GM19395 (cell line): ENCODE measurements at regions not wholly inside any gene's neighbourhood (a gene's known extent, or its start where the extent isn't known, plus 50 kb on each side); places are given as distances from the start of the nearest gene placed in this dataset.
"Not testable (repeated sequence)": the region's sequence is repeated elsewhere in the genome, so short reads cannot be mapped to it uniquely, and the experiment has no call there.

Source experiments
- ATAC-seq: cut with Tn5 transposase; IDR thresholded peaks from one replicate; pipeline ENCODE4 v1.9.1; 2021; ENCODE audit warnings: mild to moderate bottlenecking, moderate library complexity; ENCODE audit not compliant: unreplicated experiment

- no peak for ATAC-seq
Measured at GRCh38 chr5:36778336-36778735, 98.2 kb upstream of the NIPBL start.

GRCh38 chr5:36782612-36783011 lies 94.0 kb upstream of the NIPBL start:
- ATAC-seq = not testable (repeated sequence)

DNA sequence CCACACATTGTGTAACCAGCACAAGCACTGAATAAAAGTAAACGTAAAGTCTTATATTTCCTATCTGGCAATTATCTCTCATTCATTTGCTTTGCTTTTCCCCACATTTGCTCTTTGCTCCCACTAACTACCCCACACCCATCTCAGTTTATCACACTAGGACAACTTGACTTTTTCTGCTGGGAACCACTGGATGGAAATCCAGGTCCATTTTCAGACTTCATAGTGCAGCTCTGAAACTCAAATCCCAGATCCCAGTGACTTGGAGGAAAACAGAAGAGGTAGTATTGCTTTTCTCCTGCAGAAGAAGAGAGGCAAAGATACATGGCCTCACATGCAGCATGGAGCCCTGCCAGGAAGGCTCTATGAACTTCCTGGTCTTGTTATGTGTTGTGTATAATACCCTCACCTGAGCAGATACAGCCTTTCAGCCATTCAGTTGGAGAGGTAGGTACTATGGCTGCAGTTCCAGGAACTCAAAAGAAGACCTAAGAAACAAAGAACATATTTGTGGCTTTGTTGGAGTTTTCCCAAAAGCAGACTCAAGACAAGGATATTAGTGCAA lies 90.0 kb upstream of the NIPBL start:
- no peak for ATAC-seq

DNA sequence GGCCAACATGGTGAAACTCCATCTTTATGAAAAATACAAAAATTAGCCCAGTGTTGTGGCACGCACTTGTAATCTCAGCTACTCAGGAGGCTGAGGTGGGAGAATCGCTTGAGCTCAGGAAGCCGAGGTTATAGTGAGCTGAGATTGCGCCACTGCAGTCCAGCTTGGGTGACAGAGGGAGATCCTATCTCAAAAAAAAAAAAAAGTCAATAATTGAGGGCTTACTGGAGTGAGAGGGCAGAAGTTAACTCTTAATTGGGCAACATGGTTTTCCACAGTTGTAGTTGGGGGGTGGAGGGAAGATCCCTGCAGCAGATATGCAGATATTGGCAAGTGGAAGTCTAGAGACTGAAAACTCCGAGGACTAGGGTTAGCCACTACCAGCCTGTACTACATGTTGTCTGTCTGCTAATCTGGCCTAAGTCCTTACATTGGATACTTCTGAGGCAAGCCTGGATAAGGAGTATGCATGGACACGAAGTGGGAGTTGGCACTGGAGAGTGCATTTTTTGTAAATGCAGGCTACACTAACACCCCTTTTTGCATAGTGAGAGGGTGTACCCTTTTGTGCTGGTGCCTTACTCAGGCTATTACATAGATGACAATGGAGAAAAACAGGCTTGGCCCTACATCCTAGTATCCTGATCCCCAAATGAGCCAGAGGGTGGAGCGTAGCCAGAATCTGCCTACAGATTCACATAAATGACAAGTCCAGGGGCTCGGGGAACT lies 89.0 kb upstream of the NIPBL start:
- no peak for ATAC-seq

DNA sequence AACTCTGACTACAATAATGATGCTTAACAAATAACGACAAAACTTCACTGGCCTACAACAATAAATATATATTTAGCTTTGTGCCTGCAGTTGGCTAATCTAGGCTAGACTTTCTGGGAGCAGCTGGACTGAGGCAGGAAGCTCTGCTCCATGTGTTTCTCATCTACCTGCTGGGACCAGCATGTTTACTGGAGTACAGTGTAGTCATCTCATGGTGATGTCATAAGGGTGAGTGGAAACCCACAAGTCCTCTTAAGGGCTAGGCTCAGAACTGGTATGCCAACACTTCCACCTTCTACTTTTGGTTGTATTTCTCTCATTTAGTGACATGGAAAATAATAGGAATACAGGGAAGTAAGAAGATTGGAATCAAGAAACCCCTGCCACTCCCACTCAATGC lies 85.7 kb upstream of the NIPBL start:
- no peak for ATAC-seq

DNA sequence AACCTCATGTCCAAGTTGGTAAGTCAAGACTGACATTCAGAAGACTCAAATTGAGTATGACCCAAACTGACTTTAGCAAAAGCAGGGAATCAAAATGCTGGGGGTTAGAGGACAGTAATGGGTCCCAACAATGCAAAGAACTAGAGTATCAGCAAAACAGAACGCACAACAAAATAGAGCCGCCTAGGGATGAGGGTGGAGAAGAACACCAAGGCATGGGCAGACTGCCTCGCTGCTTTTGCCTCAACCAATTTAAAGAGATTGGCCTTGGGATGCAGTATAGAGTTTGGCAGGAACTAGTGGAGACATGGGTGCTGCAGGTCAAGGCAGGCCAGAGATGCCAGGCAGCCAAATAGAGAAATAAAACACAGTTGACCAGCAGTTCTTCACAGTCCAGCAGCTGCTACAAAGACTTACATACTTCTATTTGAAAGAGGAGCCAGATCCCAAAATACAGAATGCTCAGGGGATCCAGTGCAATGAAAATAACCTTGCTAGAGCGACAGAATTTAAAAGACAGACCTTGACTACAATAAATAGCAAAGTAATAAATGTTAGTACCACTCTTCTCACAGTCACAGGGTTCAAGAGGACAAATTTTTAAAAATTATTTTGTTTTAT lies 83.9 kb upstream of the NIPBL start:
- ATAC-seq = no peak

- no peak for ATAC-seq
Measured at GRCh38 chr5:36795366-36795765, 81.2 kb upstream of the NIPBL start.

- no peak for ATAC-seq
Measured at GRCh38 chr5:36796155-36796554, 80.4 kb upstream of the NIPBL start.

- ATAC-seq = no peak
Measured at GRCh38 chr5:36801523-36801922, 75.0 kb upstream of the NIPBL start.

GRCh38 chr5:36802187-36802586 lies 74.4 kb upstream of the NIPBL start:
- ATAC-seq = no peak

DNA sequence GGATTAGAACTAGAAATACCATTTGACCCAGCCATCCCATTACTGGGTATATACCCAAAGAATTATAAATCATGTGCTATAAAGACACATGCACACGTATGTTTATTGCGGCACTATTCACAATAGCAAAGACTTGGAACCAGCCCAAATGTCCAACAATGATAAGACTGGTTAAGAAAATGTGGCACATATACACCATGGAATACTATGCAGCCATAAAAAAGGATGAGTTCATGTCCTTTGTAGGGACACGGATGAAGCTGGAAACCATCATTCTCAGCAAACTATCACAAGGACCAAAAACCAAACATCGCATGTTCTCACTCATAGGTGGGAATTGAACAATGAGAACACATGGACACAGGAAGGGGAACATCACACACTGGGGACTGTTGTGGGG lies 63.3 kb upstream of the NIPBL start:
- not testable (repeated sequence) for ATAC-seq

DNA sequence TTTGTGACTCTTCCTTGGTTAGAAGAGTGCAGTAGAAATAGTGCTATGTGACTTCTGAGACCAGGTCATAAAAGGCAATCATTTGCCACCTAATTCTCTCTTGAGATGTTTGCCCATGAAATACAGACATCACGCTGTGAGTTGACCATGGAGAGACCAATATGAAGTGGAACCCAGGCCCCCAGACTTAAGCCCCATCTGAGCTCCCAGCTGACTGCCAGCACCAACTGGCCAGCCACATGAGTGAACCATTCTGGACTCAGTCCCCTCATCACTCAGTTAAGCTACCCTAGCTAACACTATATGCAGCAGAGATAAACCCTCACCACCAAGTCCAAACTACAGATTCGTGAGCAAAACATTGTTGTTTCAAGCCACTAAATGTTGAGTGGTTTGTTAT lies 60.7 kb upstream of the NIPBL start:
- ATAC-seq = no peak

DNA sequence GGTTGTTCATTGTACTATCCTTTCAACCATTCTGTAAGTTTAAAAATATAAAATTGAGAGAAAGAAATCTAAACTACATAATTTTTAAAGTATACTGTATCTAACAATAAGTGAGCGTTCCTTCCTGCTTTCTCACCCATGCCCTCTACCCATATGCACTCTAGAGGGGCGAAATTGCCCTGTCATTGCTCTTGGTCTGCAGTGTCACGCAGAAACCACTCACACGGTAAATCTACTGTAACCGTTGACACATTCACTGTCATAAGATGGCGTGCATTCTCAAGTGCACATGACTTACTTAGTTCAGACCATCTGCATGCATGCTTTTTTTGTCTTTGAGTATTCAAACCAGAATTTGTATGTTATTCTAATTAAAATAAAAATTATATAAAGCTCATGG lies 55.7 kb upstream of the NIPBL start:
- ATAC-seq = no peak

DNA sequence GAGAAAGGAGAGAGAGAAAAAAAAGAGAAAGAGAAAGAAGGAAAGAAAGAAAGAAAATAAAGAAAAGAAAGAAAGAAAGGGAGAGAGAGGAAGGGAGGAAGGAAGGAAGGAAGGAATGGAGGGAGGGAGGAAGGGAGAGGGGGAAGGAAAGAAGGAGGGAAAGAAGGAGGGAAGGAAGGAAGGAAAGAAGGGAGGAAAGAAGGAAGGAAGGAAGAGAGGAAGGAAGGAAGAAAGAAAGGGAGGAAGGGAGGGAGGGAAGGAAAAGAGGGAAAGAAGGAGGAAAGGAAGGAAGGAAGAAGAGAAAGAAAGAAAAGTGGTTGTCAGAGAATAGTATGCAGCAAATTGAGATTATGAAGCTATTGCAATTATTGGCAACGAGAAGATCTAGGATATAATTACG lies 49.9 kb upstream of the NIPBL start:
- no peak for ATAC-seq
